GM12878 (cell line): ENCODE measurements at regions not wholly inside any gene's neighbourhood (a gene's known extent, or its start where the extent isn't known, plus 50 kb on each side); places are given as distances from the start of the nearest gene placed in this dataset.

ENCODE experiments used
- ATAC-seq: fragments of 200-7000 bp; cut with Tn5 transposase; 3 replicates; pipeline ENCODE4 v1.9.1; 2020; ENCODE audit warnings: mild to moderate bottlenecking, moderate library complexity
- BruUV-seq: library from RNA; stranded (reverse); fragments of 400-500 nt; replicated peaks from 2 replicates; lab custom pipeline; 2021; lab: Mats Ljungman, UMichigan
- CTCF ChIA-PET: fragments of 300-600 bp; sonication (Branson Sonifier 250); formaldehyde crosslinking; extraction: SDS; loops from one replicate; lab custom pipeline; 2021; ENCODE audit warnings: inconsistent platforms; lab: Yijun Ruan, JAX
- POLR2A ChIA-PET: fragments of 350-600 bp; formaldehyde crosslinking; extraction: SDS; loops from one replicate; lab custom pipeline; 2021; ENCODE audit warnings: inconsistent platforms; lab: Charles Lee
- RAD21 ChIA-PET: fragments of 300-600 bp; sonication (Branson Sonifier 250); formaldehyde crosslinking; loops from one replicate; lab custom pipeline; 2023; ENCODE audit warnings: antibody characterized with exemption; ENCODE audit not compliant: unreplicated experiment; lab: Charles Lee
- SMC1A ChIA-PET: fragments of 300-600 bp; sonication (Branson Sonifier 250); formaldehyde crosslinking; loops from one replicate; lab custom pipeline; 2023; ENCODE audit not compliant: unreplicated experiment, uncharacterized antibody; lab: Charles Lee
- DNase-seq: peaks from one replicate; pipeline ENCODE4 v3.0.0-alpha.2; 2011; ENCODE audit warnings: low read depth, low spot score
- FAIRE-seq: peaks from 3 replicates; lab custom pipeline; 2011; peaks lifted over from hg19 to GRCh38; lab: Jason Lieb, UNC
- H2AFZ ChIP-seq: 2 replicates; pipeline ENCODE4 v1.6.0; 2011; ENCODE audit warnings: low read depth, low read length, control low read depth; ENCODE audit not compliant: control insufficient read depth
- H3K27ac ChIP-seq: 2 replicates; pipeline ENCODE4 v1.5.1; 2011; ENCODE audit warnings: control low read depth; ENCODE audit not compliant: control insufficient read depth, insufficient read depth
- H3K27me3 ChIP-seq, 2 experiments: replicated peaks in 1 of 2; 2 replicates each; pipeline versions ENCODE4 v1.6.0 to v1.6.1; 2011; ENCODE audit warnings: low read length in 1 of 2; ENCODE audit not compliant: control insufficient read depth in 2 of 2, insufficient read depth in 2 of 2
- H3K36me3 ChIP-seq, 2 experiments: 2 replicates each; pipeline ENCODE4 v1.5.1; 2011; ENCODE audit warnings: low read length in 1 of 2; ENCODE audit not compliant: control insufficient read depth in 2 of 2, insufficient read depth in 2 of 2
- H3K4me1 ChIP-seq: 2 replicates; pipeline ENCODE4 v1.6.1; 2011; ENCODE audit warnings: mild to moderate bottlenecking, low read length, moderate library complexity, mixed read lengths; ENCODE audit not compliant: control insufficient read depth, insufficient read depth
- H3K4me2 ChIP-seq: 2 replicates; pipeline ENCODE4 v1.6.0; 2011; ENCODE audit warnings: control low read depth; ENCODE audit not compliant: control insufficient read depth, insufficient read depth
- H3K4me3 ChIP-seq: fragments of 200-600 bp; sonication (generic); 2 replicates; pipeline ENCODE4 v1.5.1; 2016
- H3K79me2 ChIP-seq: 2 replicates; pipeline ENCODE4 v1.6.0; 2011; ENCODE audit warnings: low read length; ENCODE audit not compliant: control insufficient read depth, insufficient read depth
- H3K9ac ChIP-seq: 2 replicates; pipeline ENCODE4 v1.8.0; 2011; ENCODE audit warnings: low read length, control low read depth, mixed read lengths; ENCODE audit not compliant: control insufficient read depth, insufficient read depth
- H3K9me3 ChIP-seq: replicated peaks from 3 replicates; pipeline ENCODE4 v1.5.1; 2011; ENCODE audit warnings: mild to moderate bottlenecking, low read length; ENCODE audit not compliant: control insufficient read depth, insufficient read depth
- H4K20me1 ChIP-seq: 2 replicates; pipeline ENCODE4 v1.6.0; 2011; ENCODE audit not compliant: control insufficient read depth, insufficient read depth
- BMI1 ChIP-seq: fragments of 450-650 bp; IDR thresholded peaks from 2 replicates; pipeline ENCODE4 v1.6.1; 2016; ENCODE audit warnings: mild to moderate bottlenecking, moderate library complexity, borderline replicate concordance
- BRCA1 ChIP-seq: IDR thresholded peaks from 2 replicates; pipeline ENCODE4 v1.6.1; 2011; ENCODE audit warnings: low read depth, low read length, improper control_type of control experiment
- DPF2 ChIP-seq: fragments of 450-650 bp; IDR thresholded peaks from 2 replicates; pipeline ENCODE4 v1.6.1; 2017; ENCODE audit warnings: mild to moderate bottlenecking
- GABPA ChIP-seq: IDR thresholded peaks from 2 replicates; pipeline ENCODE4 v1.6.1; 2014; ENCODE audit warnings: antibody characterized with exemption, low read depth, mild to moderate bottlenecking, inconsistent platforms
- IRF5 ChIP-seq: fragments of 450-650 bp; IDR thresholded peaks from 2 replicates; pipeline ENCODE4 v1.6.1; 2017; ENCODE audit warnings: borderline replicate concordance
- NR2F1 ChIP-seq: fragments of 450-650 bp; conservative IDR thresholded peaks from 2 replicates; pipeline ENCODE4 v1.6.1; 2017; ENCODE audit warnings: mild to moderate bottlenecking
- RAD51 ChIP-seq: fragments of 450-650 bp; IDR thresholded peaks from 2 replicates; pipeline ENCODE4 v1.6.1; 2016; ENCODE audit warnings: moderate library complexity, mild to moderate bottlenecking, inconsistent platforms
- SIX5 ChIP-seq: IDR thresholded peaks from 2 replicates; pipeline ENCODE4 v1.6.1; 2011; ENCODE audit warnings: mild to moderate bottlenecking, low read depth, low read length, moderate library complexity; ENCODE audit not compliant: severe bottlenecking
- SMAD1 ChIP-seq: fragments of 450-650 bp; IDR thresholded peaks from 2 replicates; pipeline ENCODE4 v1.6.1; 2018; ENCODE audit warnings: mild to moderate bottlenecking, low read depth; ENCODE audit not compliant: partially characterized antibody
- SMARCA5 ChIP-seq: fragments of 450-650 bp; IDR thresholded peaks from 2 replicates; pipeline ENCODE4 v1.6.1; 2017; ENCODE audit warnings: mild to moderate bottlenecking
- SMC3 ChIP-seq: IDR thresholded peaks from 2 replicates; pipeline ENCODE4 v1.6.1; 2011; ENCODE audit warnings: low read length, improper control_type of control experiment, borderline replicate concordance
- TCF7 ChIP-seq: IDR thresholded peaks from 2 replicates; pipeline ENCODE4 v1.6.1; 2014; ENCODE audit warnings: antibody characterized with exemption, borderline replicate concordance
- ZNF384 ChIP-seq: IDR thresholded peaks from 2 replicates; pipeline ENCODE4 v1.6.1; 2012; ENCODE audit warnings: low read depth, mild to moderate bottlenecking, low read length, improper control_type of control experiment, borderline replicate concordance
- ZNF622 ChIP-seq: fragments of 450-650 bp; IDR thresholded peaks from 2 replicates; pipeline ENCODE4 v1.6.1; 2017; ENCODE audit warnings: mild to moderate bottlenecking, inconsistent platforms
- WGBS: methylation state at CpG from one replicate; pipeline ENCODE4 v1.1.6; 2016; ENCODE audit warnings: low lambda C conversion rate; ENCODE audit not compliant: insufficient replicate concordance, insufficient coverage; ENCODE audit errors: missing lambda C conversion rate; 5-methylcytosine and 5-hydroxymethylcytosine counted together
- in situ Hi-C: fragments of 300-500 bp; cut with MboI; formaldehyde crosslinking; loops from 9 replicates; pipeline ENCODE4 v1.14.3; 2018; ENCODE audit warnings: mixed read lengths
- intact Hi-C: fragments of 100-400 bp; cut with micrococcal nuclease; formaldehyde crosslinking; loops from one replicate; pipeline ENCODE4 v1.14.2; 2022; ENCODE audit not compliant: unreplicated experiment
- TF ChIP-seq, protein P1 (sequence below): fragments of 450-650 bp; IDR thresholded peaks from 2 replicates; pipeline ENCODE4 v1.6.1; 2016; ENCODE audit warnings: mild to moderate bottlenecking
- TF ChIP-seq, protein P2 (sequence below): fragments of 450-650 bp; formaldehyde crosslinking; IDR thresholded peaks from 2 replicates; pipeline ENCODE4 v1.5.0; 2022; ENCODE audit warnings: mild to moderate bottlenecking, missing genetic modification characterization
- TF ChIP-seq, protein P3 (sequence below): IDR thresholded peaks from 2 replicates; pipeline ENCODE4 v1.6.1; 2011; ENCODE audit warnings: mild to moderate bottlenecking, low read depth, low read length, moderate library complexity; ENCODE audit not compliant: insufficient replicate concordance

- TF ChIP-seq BRCA1: no peak
- TF ChIP-seq, protein P1, sequence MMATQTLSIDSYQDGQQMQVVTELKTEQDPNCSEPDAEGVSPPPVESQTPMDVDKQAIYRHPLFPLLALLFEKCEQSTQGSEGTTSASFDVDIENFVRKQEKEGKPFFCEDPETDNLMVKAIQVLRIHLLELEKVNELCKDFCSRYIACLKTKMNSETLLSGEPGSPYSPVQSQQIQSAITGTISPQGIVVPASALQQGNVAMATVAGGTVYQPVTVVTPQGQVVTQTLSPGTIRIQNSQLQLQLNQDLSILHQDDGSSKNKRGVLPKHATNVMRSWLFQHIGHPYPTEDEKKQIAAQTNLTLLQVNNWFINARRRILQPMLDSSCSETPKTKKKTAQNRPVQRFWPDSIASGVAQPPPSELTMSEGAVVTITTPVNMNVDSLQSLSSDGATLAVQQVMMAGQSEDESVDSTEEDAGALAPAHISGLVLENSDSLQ: no peak
These were observed 378.9 kb downstream of the PCNX1 start (continued) for GRCh38 chr14:71286126-71286525.

GRCh38 chr14:71287567-71287966, 380.3 kb downstream of the PCNX1 start:
- 45% methylated on average over 2 of the region's 2 CpGs for WGBS
- intact Hi-C loops (no loop called here), in situ Hi-C loops (no loop called here)
- SMC1A ChIA-PET: interaction anchor here (0.5 to 1.5 kb wide), 3 partner anchors 42 to 58 kb away, joined by 3 to 4 read pairs (median 3); no protein-coding TSS in a partner anchor
- H2AFZ ChIP-seq: no peak overlapping the region
- RAD21 ChIA-PET: interaction anchor here (0.5 kb wide), 1 partner anchor 143 kb away, joined by 6 read pairs; no protein-coding TSS in a partner anchor
- no peaks in the 10 kb centered on the region for H3K27me3 ChIP-seq
- TF ChIP-seq NR2F1 (no peak), SMARCA5 (no peak), SMC3 (no peak), IRF5 (no peak), DPF2 (no peak), BMI1 (no peak), RAD51 (no peak), ZNF384 (no peak), SMAD1 (no peak), SIX5 (no peak), GABPA (no peak), TCF7 (no peak), ZNF622 (no peak)
- TF ChIP-seq, protein P2, sequence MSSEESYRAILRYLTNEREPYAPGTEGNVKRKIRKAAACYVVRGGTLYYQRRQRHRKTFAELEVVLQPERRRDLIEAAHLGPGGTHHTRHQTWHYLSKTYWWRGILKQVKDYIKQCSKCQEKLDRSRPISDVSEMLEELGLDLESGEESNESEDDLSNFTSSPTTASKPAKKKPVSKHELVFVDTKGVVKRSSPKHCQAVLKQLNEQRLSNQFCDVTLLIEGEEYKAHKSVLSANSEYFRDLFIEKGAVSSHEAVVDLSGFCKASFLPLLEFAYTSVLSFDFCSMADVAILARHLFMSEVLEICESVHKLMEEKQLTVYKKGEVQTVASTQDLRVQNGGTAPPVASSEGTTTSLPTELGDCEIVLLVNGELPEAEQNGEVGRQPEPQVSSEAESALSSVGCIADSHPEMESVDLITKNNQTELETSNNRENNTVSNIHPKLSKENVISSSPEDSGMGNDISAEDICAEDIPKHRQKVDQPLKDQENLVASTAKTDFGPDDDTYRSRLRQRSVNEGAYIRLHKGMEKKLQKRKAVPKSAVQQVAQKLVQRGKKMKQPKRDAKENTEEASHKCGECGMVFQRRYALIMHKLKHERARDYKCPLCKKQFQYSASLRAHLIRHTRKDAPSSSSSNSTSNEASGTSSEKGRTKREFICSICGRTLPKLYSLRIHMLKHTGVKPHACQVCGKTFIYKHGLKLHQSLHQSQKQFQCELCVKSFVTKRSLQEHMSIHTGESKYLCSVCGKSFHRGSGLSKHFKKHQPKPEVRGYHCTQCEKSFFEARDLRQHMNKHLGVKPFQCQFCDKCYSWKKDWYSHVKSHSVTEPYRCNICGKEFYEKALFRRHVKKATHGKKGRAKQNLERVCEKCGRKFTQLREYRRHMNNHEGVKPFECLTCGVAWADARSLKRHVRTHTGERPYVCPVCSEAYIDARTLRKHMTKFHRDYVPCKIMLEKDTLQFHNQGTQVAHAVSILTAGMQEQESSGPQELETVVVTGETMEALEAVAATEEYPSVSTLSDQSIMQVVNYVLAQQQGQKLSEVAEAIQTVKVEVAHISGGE (CRISPR knock-in tag): no peak
- TF ChIP-seq, protein P3, sequence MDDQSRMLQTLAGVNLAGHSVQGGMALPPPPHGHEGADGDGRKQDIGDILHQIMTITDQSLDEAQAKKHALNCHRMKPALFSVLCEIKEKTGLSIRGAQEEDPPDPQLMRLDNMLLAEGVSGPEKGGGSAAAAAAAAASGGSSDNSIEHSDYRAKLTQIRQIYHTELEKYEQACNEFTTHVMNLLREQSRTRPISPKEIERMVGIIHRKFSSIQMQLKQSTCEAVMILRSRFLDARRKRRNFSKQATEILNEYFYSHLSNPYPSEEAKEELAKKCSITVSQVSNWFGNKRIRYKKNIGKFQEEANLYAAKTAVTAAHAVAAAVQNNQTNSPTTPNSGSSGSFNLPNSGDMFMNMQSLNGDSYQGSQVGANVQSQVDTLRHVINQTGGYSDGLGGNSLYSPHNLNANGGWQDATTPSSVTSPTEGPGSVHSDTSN: no peak
- CTCF ChIA-PET: interaction anchor here (0.9 to 1.0 kb wide), 2 partner anchors 9 to 25 kb away, joined by 3 to 4 read pairs; no protein-coding TSS in a partner anchor
- no peak overlapping the region for H3K4me2 ChIP-seq
- H3K9ac ChIP-seq: no peak overlapping the region
- POLR2A ChIA-PET: interaction anchor here (0.7 kb wide), 1 partner anchor 52 kb away, joined by 3 read pairs; no protein-coding TSS in a partner anchor
- no peak overlapping the region for H3K4me3 ChIP-seq
- no peaks in the 10 kb centered on the region for H4K20me1 ChIP-seq
- no TSS peak for BruUV-seq
- peaks cover 2% of the 10 kb centered on the region; the same call in 1 of the 3 replicates for H3K9me3 ChIP-seq
- FAIRE-seq (no peak), ATAC-seq (no peak), DNase-seq (no peak)
- H3K27ac ChIP-seq: no peak overlapping the region
- H3K4me1 ChIP-seq: peaks cover 20% of the 10 kb centered on the region
- H3K79me2 ChIP-seq: no peaks in the 10 kb centered on the region
- no peaks in the 10 kb centered on the region for H3K36me3 ChIP-seq
